ENCODE measurements at regions not wholly inside any gene's neighbourhood (a gene's known extent, or its start where the extent isn't known, plus 50 kb on each side); places are given as distances from the start of the nearest gene placed in this dataset.
A peak's percentile ranks its signal among the peaks of the same experiment; 100 is the strongest.

DNA sequence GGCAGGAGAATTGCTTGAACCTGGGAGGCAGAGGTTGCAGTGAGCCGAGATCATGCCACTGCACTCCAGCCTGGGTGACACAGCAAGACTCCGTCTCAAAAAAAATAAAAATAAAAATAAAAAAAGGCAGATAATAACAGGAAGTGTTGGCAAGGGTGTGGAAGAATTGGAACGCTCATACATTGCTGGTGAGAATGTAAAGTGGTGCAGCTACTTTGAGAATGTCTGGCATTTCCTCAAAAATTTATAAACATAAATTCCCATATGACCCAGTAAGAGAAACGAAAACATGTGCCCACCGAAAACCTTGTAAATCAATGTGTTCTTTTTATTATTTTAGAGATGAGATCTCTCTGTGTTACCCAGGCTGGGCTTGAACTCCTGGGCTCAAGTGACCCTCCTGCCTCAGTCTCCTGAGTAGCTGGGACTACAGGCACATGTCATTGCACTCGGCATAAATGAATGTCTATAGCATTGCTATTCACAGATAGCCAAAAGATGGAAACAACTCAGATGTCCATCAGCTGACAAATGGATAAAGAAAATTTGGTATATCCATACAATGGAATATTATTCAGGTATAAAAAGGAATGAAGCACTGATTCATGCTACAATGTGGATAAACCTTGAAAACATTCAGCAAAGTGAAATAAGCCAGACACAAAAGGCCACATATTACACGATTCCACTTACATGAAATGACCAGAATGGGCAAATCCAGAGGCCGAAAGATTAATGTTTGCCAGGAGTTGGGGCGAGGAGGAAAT lies 63.7 kb upstream of the PLAC1 start:
- DNase-seq (ENCODE audit: low read depth): no peak
- H3K4me3 ChIP-seq (ENCODE audit: low read depth, low read length): no peak overlapping the region
- TF ChIP-seq, protein P1, sequence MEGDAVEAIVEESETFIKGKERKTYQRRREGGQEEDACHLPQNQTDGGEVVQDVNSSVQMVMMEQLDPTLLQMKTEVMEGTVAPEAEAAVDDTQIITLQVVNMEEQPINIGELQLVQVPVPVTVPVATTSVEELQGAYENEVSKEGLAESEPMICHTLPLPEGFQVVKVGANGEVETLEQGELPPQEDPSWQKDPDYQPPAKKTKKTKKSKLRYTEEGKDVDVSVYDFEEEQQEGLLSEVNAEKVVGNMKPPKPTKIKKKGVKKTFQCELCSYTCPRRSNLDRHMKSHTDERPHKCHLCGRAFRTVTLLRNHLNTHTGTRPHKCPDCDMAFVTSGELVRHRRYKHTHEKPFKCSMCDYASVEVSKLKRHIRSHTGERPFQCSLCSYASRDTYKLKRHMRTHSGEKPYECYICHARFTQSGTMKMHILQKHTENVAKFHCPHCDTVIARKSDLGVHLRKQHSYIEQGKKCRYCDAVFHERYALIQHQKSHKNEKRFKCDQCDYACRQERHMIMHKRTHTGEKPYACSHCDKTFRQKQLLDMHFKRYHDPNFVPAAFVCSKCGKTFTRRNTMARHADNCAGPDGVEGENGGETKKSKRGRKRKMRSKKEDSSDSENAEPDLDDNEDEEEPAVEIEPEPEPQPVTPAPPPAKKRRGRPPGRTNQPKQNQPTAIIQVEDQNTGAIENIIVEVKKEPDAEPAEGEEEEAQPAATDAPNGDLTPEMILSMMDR (IDR thresholded peaks at IDR 0.05; ENCODE audit: insufficient read depth, low read depth, low read length, missing control alignments): no peak

DNA sequence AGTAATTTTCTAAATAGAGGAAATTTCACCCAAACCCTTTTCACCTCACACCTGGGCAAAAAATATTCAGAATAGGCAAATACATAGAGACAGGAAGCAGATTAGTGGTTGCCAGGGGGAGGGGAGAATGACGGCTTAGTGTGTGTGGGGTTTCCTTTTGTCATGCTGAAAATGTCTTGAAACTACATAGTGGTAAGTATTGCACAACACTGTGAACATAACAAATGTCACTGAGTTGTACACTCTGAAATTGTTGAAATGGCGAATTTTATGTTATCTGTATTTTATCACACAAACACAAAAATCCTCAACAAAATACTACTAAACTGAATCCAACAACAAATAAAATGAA lies 60.7 kb upstream of the PLAC1 start:
- H3K4me3 ChIP-seq (ENCODE audit: low read depth, low read length): no peak overlapping the region
- DNase-seq (ENCODE audit: low read depth): peak; percentile 69
- TF ChIP-seq, protein P1 (IDR thresholded peaks at IDR 0.05; ENCODE audit: insufficient read depth, low read depth, low read length, missing control alignments): no peak

DNA sequence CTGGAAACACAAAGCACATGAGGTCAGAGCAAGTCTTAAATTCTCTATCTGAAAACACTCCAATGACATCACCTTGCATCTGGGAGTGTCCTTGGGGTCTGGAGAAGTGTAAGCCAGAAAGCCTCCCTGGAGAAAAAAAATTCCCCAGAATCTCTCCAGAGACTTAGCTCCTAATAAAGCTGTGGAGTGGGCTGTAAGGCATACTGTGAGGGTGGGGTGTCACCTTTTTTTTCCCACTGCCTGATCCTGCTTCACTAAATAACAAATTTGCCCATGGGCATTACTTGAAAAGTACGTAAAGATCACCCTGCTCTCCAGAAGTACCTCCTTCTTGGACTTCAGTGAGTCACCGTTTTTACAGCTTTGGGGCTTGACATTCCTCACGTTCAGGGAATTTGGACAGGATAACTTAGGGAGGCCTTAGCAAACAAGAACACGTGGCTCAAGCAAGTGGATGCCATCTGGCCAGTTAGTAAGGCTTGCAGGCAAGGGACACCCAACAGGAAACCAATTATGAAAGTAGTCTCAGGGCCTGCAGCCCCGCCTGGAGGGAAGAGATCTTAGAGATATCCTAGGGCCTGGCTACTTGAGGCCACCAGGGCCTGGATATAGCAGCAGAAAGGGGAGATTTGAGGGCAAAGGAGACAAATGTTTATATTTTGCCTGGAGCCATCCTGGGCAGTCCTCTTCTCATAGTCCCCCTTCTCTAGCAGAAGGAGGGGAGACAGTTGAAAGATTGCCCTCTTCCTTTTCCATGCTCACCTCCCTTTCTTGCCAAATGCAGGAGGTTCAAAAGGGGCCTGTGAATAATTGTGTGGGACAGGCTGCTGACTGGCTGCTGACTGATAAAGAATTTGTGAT lies 60.1 kb upstream of the PLAC1 start:
- TF ChIP-seq, protein P1 (IDR thresholded peaks at IDR 0.05; ENCODE audit: insufficient read depth, low read depth, low read length, missing control alignments): no peak
- peak; percentile 21 for DNase-seq (ENCODE audit: low read depth)
- no peak overlapping the region for H3K4me3 ChIP-seq (ENCODE audit: low read depth, low read length)

DNA sequence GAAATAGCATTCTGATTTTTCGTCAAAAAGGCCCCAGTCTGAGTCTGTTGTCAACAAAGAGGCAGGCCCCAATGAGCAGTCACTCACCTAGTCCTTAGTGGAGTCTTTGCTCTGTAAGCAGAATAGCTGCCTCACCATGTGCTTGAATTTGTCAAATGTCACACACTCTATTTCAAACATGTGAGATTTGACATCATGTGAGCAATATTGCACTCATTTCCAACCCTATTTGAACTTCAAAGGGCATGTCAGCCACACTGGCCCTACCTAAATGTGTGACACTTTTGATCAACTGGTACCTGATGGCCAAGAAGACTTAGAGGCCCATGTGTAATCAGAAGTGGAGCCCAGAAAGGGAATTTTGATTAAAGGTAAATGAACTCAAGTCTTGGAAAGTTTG lies 59.4 kb upstream of the PLAC1 start:
- no peak for DNase-seq (ENCODE audit: low read depth)
- TF ChIP-seq, protein P1 (IDR thresholded peaks at IDR 0.05; ENCODE audit: insufficient read depth, low read depth, low read length, missing control alignments): no peak
- no peak overlapping the region for H3K4me3 ChIP-seq (ENCODE audit: low read depth, low read length)

DNA sequence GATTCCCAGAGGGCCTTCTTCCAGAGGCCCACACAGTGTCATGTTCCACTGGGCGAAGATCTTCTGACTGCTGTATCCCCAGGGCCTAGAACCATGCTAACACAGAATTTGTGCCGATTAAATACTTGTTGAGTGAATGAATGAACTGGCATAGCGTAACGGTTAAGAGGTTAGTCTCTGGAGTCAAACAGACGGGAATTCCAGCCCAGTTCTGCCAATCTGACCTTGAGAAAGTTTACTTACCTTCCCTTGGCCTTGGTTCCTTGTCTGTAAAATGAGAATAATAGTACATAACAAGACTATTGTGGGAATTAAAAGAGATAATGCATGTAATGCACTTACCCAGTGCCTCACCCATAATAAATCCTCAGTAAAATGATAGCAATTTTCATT lies 58.3 kb upstream of the PLAC1 start:
- TF ChIP-seq, protein P1 (IDR thresholded peaks at IDR 0.05; ENCODE audit: insufficient read depth, low read depth, low read length, missing control alignments): no peak
- no peak for DNase-seq (ENCODE audit: low read depth)

DNA sequence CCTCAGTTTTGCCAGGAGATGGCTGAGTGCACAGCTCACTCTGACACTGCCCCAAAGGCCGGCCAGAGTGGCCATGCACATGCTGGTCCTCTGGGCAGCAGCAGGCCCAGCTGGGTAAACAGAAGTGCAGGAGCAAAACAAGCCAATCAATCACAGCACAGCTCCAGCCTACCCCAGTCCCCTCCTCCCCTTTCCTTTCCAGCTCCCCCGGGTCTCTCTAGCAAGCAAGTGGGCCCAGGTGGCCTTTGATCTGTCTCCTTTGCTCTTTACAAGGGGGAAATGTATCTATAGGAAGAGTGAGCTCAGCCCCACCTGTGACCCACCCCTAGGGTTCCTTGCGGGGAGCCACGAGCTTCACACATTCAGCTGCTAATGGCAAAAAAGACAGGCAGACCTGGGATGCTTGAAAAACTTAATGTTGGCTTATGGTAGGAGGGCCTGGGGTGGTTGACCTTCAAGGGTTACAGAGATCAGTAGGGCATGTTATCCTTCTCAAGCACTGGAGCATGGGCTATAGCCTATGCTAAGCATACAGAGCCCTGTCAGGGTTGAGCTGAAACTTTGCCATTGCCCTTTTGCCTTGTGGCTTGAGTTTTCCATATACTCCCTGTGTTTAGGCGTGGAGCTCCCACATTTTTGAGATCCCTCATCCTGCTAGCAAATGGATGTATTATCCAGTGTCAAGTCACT lies 57.8 kb upstream of the PLAC1 start:
- TF ChIP-seq, protein P1 (IDR thresholded peaks at IDR 0.05; ENCODE audit: insufficient read depth, low read depth, low read length, missing control alignments): no peak
- no peak overlapping the region for H3K4me3 ChIP-seq (ENCODE audit: low read depth, low read length)
- no peak for DNase-seq (ENCODE audit: low read depth)

More for the DNA sequence above, 58.3 kb upstream of the PLAC1 start:
- no peak overlapping the region for H3K4me3 ChIP-seq (ENCODE audit: low read depth, low read length)
